NCI-H510A treated with DMSO at 0.1 percent for 48 hours (cell line): ENCODE measurements at regions not wholly inside any gene's neighbourhood (a gene's known extent, or its start where the extent isn't known, plus 50 kb on each side); places are given as distances from the start of the nearest gene placed in this dataset.
A peak's percentile ranks its signal among the peaks of the same experiment; 100 is the strongest.

Experiments used
- DNase-seq: peaks from one replicate; lab custom pipeline; 2025; lab: John Stamatoyannopoulos, UW

DNA sequence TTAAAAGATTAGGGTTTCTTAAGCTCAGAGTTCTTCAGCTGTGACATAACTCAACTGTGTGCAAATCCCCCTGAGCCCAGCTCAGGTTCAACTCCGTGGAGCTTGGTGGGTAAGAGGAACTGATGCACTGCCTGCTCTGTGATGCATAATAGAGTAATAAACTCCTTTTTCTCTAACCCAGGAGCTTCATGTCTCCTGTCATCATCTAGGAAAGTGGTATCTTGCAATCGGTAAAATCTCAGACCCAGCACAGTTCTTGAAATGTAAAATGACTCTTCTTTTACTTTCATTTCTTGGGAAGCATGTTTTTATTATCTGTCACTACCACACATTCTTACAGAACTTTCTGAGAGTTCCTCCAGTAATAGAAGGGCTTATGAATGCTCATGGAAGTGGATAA, 123.8 kb upstream of the PCDH9 start:
- no peak for DNase-seq

DNA sequence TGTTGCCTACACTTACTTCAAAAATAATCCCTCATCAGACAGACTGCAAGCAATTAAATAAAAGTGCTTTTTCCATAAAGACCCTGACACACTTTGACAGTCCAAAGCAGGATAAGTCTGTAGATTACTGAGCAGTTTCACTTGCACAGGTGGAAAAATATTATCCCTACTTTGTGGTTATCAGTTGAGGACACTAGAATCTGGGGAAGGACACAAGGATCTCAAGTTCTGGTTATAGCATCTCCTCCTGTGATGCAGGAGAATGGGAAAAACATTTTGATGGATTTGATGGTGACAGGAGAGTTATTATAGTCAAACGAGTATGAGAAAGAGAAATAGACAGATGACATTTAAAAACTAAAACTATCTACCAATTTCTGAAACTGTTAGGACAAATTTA, 122.9 kb upstream of the PCDH9 start:
- DNase-seq: no peak

DNA sequence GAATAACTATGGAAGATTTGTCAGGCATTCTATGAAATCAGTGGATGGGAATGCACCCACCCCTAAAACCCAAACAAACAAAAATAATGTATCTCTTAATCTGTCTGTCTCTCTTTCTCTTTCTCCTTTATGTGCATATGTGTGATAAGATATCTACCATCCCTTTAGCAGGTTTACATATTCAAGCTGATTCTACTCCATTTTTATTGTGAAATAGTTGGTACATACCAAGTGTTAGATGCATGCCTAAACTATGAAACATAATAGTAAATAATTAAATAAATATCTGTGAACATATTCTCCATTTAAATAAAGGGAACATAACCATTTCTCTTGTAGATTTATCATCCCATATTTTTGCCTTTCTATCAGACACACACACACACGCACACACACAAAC, 121.8 kb upstream of the PCDH9 start:
- DNase-seq: no peak

DNA sequence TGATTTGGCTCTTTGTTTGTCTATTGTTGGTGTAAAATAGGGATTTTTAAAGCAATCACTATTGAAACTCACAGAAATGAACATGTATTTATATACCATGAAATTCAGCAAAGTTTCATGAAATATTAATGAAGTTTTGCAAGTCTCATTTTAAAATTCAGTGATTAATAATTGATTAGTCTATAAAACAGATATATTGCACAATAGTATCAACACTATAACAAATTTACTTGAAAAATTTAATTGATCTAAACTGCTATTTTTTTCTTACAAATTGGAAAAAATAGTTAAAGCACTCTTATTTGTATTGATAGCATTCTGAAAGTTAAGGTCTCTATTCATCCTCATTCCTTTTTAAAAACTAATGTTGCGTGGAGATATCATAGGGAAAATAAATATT, 121.0 kb upstream of the PCDH9 start:
- no peak for DNase-seq

DNA sequence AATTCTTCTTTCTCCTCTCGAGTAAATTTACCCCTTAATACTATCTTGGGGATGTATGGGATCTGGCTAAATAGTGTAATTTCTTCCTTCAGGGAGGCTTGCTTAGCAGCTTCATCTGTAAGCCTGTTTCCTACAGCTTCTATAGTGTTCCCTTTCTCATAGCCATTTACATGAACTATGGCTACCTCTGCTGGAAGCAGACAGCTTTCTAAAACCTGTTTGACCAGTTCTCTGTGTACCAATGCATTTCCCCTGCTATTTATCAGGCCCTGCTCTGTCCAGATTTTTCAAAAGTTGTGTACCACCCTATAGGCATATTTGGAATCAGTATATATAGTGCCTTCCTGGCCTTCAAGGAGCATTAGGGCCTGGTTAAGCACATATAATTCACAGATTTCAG, 113.6 kb upstream of the PCDH9 start:
- DNase-seq: peak; percentile 64

DNA sequence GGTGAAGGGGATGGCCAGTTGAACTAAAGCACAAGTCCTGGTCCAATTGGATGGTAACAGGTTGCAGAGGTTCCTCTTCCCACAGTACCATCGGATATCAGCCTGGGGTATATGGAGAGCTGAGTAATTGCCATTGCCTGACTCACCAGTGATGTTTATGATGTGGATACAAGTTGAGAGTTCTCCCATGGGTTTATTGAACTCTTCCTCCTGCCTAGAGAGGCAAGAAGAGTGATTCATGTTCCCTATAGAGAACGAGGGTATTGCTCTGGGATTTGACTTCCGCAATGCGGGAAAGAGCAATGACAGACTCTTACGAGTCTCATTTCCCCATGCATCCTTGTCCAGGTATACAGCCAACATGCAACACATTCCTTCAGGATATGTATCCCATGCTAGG, 111.3 kb upstream of the PCDH9 start:
- DNase-seq: no peak

DNA sequence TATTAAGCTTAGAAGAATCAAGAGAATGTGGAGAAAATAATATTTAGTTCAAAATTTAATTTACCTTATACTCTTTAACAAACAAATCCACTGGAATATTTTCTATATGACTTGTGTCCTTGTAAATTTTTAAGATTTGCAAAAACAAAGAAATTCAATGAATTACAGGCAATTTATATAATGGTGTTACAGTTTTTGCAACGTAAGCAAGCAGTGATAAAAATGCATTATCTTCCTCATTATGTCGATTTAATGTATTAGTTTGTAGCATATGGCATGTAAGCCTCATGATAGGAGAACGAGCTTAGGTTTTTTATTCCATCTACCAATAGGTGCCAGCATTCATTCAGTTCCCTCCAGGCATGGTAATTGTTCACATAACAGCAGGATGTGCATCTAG, 100.0 kb upstream of the PCDH9 start:
- no peak for DNase-seq

DNA sequence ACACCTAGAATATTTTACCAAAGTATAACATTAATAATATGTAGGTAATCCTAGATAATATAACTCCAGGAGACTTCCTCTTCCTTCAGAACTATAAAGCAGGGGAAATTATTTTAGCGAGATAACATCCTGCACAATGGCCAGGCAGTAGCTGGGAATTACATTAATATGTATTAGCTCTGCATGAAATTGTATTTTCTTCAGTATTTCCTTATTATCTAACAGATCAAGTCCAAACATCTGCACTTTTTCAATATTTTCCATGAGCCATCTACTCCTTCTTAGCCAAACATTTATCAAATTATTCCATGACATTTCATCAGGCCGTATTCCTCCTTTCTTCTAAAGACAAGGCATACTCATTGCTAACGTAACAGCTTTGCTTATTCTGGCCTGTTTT, 98.8 kb upstream of the PCDH9 start:
- no peak for DNase-seq

DNA sequence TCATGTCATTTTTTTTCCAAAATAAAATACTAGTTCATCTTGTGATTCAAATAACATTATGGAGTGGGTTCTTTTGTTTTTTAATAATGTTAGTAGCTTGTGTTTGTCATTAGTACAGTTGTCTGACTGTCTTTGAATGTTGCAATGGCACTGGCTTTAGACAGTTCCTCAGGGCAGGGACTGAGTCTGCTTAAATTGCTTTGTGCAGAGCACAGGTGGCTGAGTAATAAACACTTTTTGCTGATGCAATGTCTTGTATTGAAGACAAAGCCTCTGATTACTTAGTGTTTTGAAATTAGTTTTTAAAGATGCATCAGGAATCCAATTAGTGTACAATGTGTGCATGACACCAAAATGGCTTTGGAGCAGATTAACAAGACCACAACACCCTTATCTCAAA, 88.7 kb upstream of the PCDH9 start:
- DNase-seq: no peak

DNA sequence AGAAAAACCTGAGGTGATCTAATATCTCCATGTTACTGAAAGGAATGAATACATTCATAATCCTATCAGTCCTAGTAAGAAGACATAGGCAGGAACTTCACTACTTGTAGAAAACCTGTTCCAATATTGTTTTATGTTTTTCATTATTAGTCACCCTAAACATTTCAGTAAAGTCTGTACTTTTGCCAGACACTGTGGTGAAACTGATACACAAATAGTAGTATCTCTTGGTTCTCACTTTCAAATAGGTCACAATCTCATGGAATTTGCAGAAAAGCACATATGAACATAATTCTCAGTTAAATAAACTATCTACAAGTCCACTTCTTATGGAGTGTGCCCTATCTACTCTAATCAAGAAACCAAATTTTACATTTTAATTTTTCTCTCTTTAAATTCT, 88.3 kb upstream of the PCDH9 start:
- DNase-seq: no peak

DNA sequence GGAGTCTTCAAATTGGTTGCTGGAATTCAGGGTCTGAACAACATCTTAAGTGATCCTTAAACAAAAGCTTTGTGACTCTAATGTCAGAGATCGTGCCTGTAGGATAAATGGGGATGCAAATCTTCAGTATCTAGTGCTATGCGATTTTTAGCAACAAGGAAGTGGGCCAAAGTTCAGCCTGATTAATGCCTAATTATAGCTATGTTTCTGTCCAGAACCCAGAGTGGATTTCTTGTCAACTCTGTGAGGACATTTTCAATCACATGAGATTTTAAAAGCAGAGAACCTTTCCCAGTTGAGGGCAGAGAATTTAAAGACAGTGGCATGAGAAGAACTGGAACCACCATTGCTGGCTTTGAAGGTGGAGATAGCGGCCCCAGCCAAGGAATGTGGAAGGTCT, 84.3 kb upstream of the PCDH9 start:
- no peak for DNase-seq

DNA sequence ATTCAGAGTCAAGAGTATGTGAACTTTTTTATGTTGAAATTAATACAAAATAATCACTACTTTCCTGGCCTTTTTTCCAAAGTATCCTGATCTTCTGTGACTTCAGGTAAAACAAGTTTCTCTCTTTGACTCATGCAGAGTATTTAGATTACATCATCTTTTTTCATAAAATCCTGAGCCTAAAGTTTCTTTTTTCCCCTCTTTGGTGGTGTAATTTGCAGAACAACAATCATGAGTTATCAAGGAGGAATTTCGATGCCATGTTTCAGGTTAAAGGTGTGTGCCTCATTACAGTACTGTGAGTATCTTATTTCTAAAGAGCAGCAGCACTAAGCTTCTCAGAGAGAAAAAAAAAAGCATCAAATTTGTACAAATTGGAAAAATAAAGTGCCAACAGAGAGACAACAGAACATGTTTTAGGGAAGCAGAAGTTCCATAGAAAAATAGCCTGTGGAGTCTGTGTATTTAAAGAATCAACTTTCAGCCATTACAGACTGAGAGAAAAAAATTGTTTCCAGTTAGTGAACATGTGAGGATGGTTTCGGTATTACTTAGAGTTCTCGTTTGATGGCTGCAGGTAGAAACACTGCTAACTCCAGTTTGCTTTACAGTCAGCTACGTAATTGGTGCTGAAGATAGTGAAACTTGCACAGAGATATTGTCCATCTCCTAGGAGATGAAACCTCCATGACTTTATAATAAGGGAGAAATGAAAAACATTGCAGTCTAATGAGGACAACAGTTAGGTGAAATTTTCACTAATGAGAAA, 78.1 kb upstream of the PCDH9 start:
- DNase-seq: no peak

DNA sequence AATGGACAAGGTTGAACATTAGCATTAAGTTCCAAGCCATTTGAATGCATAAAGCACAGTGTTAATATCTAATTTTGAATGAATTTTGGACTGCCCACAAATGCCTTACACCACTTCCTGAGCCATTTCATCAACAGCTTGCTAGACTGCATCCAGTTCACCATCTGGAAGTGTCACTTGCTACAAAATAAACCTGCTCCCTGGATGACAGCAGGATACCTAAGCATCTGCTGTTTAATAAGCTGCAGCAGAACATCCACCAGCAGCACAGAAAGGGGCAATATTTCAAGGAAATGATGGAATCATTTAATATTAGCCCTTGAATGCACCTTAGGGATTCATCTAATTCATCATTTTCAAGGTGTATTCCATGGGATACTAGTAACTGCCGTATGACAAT, 76.6 kb upstream of the PCDH9 start:
- DNase-seq: no peak

DNA sequence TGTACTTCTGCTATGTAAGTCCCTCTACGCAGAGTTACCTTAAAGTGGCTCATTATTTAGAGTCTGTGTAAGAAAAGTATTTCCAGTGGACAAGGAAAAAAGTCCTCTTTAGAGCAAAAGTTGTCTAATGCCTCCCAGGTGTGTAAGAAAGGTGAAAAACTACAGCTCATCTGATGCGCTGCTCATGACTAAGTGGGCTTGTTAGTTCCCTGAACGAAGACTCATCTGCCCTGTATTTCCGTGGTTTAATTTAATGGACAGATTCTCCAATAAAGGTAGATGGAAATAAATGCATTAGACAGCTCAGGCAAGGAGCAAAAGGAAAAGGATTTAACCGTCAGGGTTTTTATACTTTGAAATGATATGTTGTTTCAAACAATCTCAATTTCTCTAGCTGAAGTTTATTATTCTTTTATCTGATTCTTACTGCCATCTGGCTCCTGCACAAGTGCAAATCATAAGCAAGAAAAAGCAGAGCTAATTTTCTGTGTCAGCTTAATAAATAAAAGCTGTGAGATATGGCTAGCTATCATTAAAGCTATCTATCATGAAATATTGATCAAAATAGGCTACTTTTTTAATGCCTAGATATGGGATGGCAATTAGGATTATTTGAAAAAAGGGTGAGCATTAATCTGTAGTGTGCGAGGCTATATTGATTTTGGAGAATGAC, 73.7 kb upstream of the PCDH9 start:
- DNase-seq: no peak

DNA sequence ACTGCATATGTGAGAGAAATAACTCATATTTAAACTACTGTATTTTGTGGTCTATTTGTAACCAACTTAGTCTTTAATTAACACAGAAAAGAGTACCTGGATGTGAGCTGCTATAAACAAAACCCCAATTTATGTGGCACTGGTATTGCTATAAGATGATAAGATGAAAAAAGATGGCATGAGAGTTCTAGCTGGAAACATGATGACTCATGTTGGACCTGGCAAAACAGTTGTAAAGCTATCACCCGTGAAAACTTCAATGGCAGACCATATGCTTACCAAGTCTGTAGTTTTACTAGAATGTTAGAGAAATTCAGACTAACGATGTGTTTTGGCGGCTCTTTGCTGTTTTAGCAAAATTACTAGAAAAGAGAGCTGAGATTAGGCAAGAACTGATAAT, 69.6 kb upstream of the PCDH9 start:
- no peak for DNase-seq

DNA sequence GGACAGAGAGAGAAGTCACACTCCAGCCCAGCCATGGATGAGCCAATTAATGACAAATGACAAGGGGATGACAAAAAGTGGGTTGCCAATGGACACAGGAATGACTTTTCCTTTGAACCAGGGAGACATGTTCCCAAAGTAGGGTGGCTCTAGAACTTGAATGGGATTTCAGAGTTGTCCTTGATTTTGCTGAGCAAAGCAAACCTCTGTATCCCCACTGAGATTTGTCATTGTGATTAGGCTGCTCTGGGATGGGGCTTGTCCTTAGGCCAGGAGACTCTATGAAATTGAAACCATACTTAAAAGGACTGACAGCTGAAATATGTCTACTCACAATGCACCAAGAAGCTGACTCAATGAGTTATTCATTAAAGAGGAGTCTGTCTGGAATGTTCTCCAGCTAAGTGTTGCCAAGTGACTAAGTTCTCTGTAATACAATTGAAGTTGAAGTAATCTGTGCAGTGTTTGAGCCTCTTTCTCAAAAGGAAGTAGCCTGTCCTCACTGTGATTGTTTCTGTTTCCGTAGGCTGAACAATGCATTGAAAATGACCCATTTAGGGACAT, 69.0 kb upstream of the PCDH9 start:
- DNase-seq: no peak

DNA sequence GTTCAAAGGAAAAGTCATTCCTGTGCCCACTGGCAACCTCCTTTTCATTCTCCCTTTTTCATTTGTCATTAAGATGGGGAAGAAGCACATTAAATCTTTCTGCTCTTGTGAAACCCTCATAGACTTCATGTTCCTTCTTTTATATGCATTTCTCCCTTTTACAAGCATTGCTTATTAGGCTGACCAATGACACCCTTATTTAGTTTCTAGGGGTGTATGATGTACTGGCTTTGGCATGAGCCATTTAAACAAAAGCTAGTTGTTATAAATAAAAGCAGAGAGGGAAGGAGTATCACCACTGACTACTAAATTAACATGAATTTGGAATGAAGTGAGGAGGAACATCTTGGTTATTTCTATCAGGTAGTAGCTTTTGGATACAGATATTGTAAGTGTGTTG, 68.2 kb upstream of the PCDH9 start:
- no peak for DNase-seq

DNA sequence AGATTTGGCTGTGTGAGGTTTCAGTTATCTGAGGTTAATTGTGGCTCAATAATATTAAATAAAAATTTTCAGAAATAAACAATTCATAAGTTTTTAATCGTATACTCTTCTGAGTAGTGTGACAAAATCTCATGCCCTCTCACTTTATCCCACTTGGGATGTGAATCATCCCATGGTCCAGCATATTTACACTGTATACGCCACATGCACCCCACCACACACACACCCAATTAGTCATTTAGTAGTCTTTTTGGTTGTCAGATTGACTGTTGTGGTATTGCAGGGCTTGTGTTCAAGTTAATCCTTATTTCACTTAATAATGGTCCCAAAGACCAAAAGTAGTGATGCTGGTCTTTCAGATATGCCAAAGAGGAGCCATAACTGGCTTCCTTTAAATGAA, 66.4 kb upstream of the PCDH9 start:
- no peak for DNase-seq

DNA sequence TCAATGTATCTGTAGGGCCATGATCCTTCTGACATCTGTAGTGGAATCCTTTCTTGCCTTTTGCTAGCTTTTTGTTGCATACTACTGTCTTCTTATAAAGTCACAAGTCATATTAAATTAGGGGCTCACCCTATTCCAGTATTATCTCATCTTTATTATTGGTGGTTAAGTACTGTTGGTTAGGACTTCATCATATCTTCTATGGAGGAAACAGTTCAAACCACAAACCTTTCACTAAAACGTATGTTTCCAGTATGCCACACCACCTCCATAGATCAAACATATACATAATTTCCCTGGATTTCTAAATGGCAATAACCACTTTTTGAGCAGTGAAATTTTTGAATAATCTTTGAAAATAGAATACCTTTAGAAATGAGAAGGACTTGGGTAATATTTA, 62.8 kb upstream of the PCDH9 start:
- DNase-seq: no peak

DNA sequence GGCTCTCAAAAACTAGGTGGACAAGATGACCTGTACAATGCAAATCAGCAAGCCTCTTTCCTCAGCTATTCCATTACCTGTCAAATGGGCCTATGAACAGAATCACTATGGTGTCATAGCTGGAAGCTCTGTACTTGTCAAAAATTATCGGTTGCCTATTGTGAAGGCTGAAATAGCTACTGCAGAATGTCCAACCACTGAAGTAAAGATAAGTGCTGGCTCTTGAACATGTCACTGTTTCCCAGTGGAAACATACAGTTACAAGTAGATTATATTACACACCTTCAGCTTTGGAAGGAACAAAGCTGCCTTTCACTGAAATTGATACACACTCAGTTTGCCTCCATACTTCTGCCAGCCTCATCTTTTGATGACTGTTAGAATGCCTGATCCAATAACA, 55.5 kb upstream of the PCDH9 start:
- DNase-seq: no peak

DNA sequence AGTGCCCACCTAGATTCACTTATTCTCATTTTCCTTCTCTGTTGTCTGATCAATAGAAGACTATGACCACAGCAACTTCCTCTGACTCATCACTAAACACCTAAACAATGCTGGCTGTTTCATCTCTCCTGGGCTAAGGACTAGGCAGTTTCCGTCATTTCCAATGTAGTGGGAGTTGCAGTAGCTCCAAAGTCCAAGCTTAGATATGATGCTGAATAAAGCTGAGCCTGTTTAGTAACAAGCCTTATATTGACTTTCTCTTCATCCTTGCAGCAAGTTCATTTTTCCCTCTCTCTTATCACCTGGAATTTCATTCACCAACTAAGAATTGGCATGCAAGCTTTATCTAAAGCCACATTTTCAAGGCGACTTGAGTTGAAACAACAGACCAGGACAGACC, 53.5 kb upstream of the PCDH9 start:
- DNase-seq: no peak

DNA sequence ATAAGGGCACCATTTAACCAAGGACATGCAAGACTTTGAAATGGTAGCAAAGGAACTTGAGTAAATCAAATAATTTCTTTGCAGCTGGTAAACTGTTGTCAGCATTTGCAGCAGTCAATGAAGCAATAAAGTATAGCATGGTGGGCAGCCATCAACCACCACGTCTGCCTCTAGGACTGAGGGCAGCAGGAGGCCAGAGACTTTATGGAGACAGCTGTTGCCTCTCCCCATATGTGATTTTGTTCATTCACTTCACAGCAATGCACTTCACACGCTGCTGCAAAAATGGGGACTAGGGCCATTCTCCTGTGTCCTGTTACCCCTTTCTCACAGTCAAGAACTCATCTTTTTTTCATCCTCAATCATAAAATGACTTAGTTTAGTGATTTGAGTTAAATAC, 51.3 kb upstream of the PCDH9 start:
- no peak for DNase-seq
